IPS DF 4.7 (cell line): ENCODE measurements at regions not wholly inside any gene's neighbourhood (a gene's known extent, or its start where the extent isn't known, plus 50 kb on each side); places are given as distances from the start of the nearest gene placed in this dataset.

Source experiments
- DNase-seq: peaks from one replicate; pipeline ENCODE4 v3.0.0-alpha.2; 2013; ENCODE audit warnings: low spot score; ENCODE audit errors: extremely low read depth

GRCh38 chr2:118524911-118525310 lies 322.5 kb downstream of the EN1 start:
- DNase-seq, result no peak

- DNase-seq, result no peak
Measured at GRCh38 chr2:118523761-118524160, 323.7 kb downstream of the EN1 start.

DNA sequence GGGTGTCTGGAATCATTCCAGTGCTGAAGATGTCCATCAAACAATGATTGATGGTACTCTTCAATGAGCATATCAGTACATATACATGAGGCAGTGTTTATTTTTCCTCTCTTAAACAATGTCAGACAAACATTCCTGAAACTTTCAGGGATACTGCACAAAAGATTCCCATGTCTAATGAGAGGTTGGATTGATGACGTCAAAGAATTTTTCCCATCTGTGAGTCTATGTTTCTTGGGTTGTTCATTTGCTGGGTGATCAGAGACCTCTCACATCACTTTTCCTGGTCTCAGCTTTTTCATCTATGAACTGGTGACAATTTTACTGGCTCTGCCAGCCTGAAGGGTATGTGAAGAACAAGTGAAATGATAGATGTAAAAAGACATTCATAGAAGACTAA lies 325.5 kb downstream of the EN1 start:
- DNase-seq, result no peak

- DNase-seq, result no peak
Measured at GRCh38 chr2:118521272-118521671, 326.2 kb downstream of the EN1 start.

DNA sequence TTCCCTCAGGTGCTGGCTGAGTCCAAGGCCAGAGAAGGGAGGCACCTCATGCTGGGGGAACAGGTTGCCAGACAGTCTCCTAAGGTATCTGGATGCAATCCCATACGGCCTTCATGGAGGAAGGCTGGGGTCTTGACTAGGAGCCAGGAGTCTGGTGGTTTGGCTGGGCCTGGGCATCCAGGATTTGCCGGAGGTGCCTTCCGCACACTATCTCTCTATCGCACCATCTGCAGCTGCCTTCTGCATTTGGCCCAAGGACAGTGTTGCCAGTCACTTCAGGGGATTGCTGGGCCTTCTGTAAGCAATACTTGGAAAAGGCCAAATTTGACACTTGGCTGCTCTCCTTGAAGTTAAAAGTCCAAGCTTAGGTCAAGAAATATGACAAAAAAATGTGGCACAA lies 327.2 kb downstream of the EN1 start:
- DNase-seq, result no peak

DNA sequence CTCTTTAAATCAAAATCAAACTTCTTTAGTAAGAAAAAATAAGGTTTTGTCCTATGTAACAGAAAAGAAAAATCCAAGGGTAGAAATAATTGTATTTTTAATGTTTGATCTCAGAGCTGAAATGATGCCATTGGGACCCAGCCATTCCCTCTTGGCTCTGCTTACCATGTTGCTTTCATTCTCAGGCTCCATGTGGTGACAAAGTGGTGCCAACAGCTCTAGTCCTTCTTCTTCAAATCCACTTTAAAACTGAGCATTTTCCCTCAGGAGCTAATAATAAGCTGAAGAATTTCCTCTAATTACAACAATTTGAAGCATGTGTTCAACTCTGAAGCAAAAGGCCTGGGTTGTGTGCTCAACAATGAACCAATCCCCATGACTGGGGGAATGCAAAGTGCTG lies 327.9 kb downstream of the EN1 start:
- no peak for DNase-seq

GRCh38 chr2:118510807-118511206 lies 336.6 kb downstream of the EN1 start:
- DNase-seq, result no peak

DNA sequence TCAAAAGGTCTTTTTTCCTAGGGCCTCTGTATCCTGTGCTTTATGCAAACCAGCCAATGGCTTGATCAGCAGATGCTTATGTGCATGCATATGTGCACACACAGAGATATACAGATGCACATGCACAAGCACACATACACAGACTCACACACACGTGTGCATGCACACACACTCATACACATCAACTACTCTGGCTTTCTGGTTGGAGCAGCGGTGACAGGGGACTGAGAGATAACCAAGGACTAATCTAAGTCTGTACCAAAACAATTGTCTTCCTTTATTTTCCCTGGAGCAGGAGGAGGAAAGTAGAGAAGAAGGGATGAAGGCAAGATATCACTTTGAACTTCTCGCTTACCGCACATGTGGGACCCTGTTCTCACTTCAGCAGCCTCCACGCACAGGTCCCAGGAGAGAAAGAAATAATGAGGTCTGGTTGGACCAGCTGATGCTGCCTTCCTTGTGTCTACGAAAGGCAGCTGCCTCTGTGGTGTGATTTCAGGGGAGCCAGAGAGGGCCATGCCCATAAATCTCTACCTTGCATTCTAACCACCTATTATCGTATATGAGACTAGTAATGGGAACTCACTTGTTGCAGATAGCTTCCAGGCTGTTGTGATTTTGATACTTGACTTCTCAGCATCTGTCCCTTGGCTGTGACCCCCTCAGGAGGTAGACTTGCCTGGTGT lies 338.0 kb downstream of the EN1 start:
- no peak for DNase-seq

GRCh38 chr2:118508282-118508681 lies 339.2 kb downstream of the EN1 start:
- DNase-seq, result no peak

DNA sequence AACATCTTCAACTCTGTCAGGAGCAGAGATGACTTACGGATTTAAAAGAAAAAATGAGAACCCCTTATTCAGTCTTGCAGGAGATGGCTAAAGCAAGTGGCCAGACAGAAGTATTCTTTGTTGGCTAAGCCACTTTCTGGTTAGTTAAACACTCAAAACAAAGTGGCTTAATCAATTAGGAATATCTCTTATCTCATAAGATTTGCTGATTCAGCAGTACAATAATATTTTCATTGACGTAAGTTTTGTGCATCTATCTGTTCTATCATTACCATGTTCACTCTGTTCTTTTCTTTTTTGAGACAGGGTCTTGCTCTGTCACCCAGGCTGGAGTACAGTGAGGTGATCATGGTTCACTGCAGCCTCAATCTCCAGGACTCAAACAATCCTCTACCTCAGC lies 342.0 kb downstream of the EN1 start:
- no peak for DNase-seq

DNA sequence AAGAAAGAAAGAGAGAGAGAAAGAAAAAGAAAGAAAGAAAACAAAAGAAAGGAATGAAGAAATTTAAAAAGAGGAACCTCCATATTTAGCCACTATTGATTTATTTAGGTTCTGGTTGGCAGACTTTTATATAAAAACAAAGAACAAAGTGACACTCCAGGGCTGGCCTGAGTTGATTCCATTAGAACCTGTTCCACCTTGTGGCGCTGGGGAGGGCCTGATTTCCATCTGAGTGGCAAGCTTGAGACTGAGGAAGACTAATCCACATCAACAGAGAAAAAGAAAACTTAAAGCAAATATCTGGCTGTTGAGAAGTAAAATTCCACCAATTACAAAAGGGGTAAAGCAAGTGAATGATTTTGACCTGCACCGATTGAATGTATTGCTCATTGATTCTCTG lies 345.3 kb downstream of the EN1 start:
- DNase-seq, result no peak

- no peak for DNase-seq
Measured at GRCh38 chr2:118498943-118499342, 348.5 kb downstream of the EN1 start.

- DNase-seq, result no peak
Measured at GRCh38 chr2:118496870-118497611, 350.4 kb downstream of the EN1 start.

GRCh38 chr2:118496467-118496866 lies 351.0 kb downstream of the EN1 start:
- no peak for DNase-seq

DNA sequence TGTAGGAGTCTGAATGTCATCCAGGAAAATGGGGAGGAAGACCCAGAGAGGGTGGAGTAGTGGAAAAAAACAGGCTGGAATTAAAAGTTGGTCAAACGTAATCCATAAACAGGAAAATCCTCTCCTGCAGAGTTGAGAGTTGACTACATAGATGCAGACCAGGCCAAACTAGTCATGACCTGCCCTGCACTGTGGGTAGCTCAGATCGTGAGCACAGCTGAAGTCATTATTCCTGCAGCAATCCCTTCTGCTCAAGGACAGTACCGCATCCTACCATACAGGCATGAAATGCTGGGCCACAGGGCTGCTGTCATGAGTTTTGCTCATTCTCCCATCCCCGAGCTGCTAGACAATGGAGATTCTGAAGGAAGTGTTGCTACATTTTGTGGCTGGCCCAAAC lies 352.2 kb downstream of the EN1 start:
- no peak for DNase-seq

DNA sequence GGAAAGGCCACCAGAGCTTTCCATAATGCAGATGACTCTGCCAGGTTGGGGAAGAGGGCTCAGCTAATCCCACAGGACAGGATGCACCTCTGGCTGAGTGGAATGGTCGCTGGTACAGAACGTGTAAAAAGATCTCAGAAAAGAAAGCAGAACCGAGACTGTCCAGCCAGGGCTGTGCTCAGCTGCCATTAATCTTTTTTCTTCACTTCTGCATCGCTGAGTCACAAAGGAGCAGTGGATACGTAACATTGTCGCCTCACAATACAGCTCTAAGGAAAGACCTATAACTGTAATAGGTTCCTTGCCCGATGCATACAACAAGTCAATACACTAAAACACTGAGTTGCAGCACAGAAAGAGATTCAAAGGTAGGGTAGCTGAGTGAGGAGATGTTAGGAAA lies 354.2 kb downstream of the EN1 start:
- no peak for DNase-seq

- no peak for DNase-seq
Measured at GRCh38 chr2:118492335-118492734, 355.1 kb downstream of the EN1 start.

DNA sequence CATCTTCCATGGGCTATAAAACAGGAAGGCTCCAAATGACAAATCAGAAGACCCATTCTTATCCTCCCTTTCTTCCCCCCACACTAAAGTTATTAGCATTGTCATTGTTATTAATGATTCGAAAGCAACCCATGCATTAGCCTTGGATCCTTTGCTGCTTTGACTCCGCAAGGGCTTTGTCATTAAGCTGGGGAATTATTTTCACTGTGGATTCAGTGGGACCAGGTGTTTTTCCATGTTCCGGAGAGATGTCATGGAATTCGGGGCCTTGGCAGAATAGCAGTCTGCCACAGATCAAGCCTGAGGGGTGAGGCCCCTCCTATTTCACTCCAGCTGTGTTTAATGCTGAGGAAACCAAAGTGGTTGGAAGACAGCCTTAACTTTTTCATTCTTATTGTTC lies 357.1 kb downstream of the EN1 start:
- no peak for DNase-seq

- no peak for DNase-seq
Measured at GRCh38 chr2:118489712-118490299, 357.6 kb downstream of the EN1 start.

DNA sequence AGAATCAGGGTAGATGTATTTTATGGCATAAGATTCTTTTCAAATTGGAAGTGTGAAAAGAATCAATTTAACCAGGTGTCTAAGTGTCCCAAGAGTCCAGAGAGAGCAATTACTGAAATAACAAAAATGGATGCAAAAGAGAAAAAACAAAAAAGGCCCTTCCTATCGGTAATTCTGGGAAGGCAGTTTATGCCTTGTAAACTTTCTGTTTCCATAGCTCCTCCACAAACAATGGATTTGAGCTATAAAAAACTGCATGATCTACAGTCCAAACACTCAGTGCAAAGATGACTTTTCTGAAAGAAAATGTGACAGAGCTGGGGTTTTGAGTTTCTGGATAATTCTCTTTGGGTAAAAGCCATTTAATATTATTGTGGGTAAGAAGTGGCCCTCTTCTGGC lies 366.1 kb downstream of the EN1 start:
- DNase-seq, result no peak

DNA sequence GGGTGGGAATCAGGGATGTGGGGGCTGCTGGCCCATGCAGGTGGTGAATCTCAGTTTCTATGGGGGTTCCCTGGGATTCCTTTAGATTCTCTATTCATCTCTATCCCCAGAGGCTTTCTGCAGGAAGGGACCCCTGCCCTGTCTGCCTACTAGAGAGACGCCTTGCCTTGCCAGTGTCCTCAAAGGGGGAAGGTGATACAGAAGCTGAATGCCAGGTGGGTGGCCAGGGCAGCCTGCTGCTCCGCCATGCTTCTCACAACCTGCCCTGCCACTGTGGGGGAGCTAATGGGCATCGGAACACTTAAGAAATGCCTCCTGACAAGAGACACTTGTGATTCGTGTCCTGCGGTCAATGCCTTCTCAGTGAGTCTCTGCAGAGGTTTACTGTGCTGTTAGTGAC lies 368.4 kb downstream of the EN1 start:
- no peak for DNase-seq

- no peak for DNase-seq
Measured at GRCh38 chr2:118477111-118477862, 370.2 kb downstream of the EN1 start.
